Astrocyte of the spinal cord (primary cell): ENCODE measurements at regions not wholly inside any gene's neighbourhood (a gene's known extent, or its start where the extent isn't known, plus 50 kb on each side); places are given as distances from the start of the nearest gene placed in this dataset.
A peak's percentile ranks its signal among the peaks of the same experiment; 100 is the strongest.
"Not testable (repeated sequence)": the region's sequence is repeated elsewhere in the genome, so short reads cannot be mapped to it uniquely, and the experiment has no call there.

ENCODE experiments used
- DNase-seq: peaks from one replicate; pipeline ENCODE4 v3.0.0; 2011; ENCODE audit warnings: low read depth, low spot score
- H3K4me3 ChIP-seq: 2 replicates; pipeline ENCODE4 v1.5.1; 2011; ENCODE audit warnings: low read depth, mild to moderate bottlenecking, low read length, moderate library complexity
- in situ Hi-C: cut with HindIII; loops from 2 replicates; pipeline ENCODE4 v1.10.0; 2017; ENCODE audit warnings: low sequenced_read_pairs
- TF ChIP-seq, protein P1 (sequence below): IDR thresholded peaks from 2 replicates; pipeline ENCODE4 v1.5.1; 2012; ENCODE audit warnings: low read depth, mild to moderate bottlenecking, low read length, inconsistent platforms

DNA sequence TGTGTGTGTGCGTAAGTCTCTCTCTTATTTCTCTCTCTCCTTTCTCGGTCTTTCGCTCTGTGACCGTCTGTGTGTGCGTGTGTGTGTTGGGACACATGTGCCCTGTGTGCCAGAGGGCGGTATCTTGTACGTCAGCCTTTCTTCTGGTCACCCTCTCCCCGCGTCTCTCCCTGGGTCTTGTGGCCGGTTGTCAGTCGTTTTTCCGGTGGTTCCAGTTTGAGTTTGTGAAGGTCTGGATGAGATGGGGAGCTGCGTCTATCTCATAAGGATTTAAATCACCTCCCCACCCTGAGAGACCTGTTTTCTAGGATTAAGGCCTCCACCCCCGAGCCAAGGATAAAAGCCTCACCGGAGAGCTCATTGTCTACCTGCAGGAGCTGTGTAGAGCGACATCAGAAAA lies 295.5 kb upstream of the ZNF337 start:
- in situ Hi-C loops, result no loop called here
- DNase-seq, result no peak
- no peak overlapping the region for H3K4me3 ChIP-seq
- TF ChIP-seq, protein P1, sequence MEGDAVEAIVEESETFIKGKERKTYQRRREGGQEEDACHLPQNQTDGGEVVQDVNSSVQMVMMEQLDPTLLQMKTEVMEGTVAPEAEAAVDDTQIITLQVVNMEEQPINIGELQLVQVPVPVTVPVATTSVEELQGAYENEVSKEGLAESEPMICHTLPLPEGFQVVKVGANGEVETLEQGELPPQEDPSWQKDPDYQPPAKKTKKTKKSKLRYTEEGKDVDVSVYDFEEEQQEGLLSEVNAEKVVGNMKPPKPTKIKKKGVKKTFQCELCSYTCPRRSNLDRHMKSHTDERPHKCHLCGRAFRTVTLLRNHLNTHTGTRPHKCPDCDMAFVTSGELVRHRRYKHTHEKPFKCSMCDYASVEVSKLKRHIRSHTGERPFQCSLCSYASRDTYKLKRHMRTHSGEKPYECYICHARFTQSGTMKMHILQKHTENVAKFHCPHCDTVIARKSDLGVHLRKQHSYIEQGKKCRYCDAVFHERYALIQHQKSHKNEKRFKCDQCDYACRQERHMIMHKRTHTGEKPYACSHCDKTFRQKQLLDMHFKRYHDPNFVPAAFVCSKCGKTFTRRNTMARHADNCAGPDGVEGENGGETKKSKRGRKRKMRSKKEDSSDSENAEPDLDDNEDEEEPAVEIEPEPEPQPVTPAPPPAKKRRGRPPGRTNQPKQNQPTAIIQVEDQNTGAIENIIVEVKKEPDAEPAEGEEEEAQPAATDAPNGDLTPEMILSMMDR, result no peak

DNA sequence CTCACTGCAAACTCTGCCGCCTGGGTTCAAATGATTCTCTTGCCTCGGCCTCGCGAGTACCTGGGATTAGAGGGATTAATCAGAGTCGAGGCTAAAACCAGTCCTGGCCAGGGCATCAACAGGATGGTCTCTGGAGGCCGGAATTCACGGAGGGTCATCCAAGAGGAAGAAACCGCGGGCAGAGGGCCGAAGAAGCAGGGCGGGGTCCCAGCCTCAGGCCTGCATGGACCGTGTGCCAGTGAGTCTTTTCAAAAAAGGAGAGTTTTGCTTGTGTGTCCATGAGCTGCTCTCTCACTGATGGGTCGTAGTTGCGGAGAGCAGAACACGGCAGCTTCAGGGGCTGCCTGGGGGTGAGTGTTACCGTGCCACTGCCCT lies 295.1 kb upstream of the ZNF337 start:
- in situ Hi-C loops, result no loop called here
- TF ChIP-seq, protein P1, result no peak
- no peak overlapping the region for H3K4me3 ChIP-seq

GRCh38 chr20:25991051-25991755 lies 294.6 kb upstream of the ZNF337 start:
- H3K4me3 ChIP-seq, result no peak overlapping the region
- in situ Hi-C loops, result no loop called here
- TF ChIP-seq, protein P1, result no peak
- DNase-seq, result no peak

More for the DNA sequence above, 295.1 kb upstream of the ZNF337 start:
- DNase-seq, result no peak

- DNase-seq, in situ Hi-C loops, H3K4me3 ChIP-seq: not testable (repeated sequence)
These were observed 293.0 kb upstream of the ZNF337 start for GRCh38 chr20:25989686-25990085.

DNA sequence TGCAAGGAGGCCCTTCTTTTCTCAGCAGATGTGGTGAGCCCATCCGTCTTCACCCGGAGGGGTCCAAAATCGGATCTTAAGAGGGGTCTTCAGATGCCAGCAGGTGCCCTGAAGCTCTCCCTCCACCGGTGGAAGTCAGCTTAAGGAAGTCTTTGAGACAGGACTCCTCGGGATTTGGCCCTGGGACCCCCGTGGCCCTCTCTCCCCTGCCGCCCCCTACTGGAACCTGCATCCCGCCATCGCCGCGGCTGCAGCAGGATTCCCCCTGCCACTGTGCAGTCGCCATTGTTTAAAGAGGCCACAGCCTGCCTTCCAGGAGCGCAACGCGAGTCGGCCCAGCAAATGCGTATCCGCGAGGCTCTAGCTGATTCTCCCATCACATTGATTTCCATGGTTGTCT lies 292.5 kb upstream of the ZNF337 start:
- no peak for DNase-seq
- H3K4me3 ChIP-seq, result no peak overlapping the region
- in situ Hi-C loops, result no loop called here
- TF ChIP-seq, protein P1, result no peak

DNA sequence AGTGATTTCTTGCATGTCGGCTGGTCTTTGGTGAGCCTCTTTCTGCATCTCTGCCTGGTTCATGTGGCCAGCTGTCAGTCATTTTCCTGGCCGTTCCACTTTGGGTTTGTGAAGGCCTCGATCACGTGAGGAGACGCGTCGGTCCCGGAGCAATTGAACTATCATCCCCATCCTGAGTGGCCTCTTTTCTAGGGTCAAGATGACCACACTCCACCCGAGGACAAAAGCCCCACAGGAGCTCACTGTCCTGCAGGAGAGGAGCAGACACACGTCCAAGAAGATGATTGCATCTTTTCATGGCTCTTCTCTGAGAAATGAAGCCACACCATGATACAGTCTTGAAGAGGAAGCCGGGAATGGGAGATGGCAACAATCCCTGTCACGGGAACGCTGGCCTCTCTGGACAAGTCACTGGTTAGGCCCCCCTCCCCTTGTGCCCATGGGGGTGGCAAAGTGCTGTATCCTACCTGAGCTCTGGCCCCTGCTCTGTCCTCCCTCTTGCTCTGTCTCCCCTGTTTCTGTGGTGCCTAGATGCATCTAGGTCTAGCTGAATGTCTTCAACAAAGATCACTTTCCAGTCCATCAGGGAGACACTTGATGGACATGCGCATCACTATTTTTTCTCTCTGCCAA lies 291.4 kb upstream of the ZNF337 start:
- in situ Hi-C loops, DNase-seq: not testable (repeated sequence)

DNA sequence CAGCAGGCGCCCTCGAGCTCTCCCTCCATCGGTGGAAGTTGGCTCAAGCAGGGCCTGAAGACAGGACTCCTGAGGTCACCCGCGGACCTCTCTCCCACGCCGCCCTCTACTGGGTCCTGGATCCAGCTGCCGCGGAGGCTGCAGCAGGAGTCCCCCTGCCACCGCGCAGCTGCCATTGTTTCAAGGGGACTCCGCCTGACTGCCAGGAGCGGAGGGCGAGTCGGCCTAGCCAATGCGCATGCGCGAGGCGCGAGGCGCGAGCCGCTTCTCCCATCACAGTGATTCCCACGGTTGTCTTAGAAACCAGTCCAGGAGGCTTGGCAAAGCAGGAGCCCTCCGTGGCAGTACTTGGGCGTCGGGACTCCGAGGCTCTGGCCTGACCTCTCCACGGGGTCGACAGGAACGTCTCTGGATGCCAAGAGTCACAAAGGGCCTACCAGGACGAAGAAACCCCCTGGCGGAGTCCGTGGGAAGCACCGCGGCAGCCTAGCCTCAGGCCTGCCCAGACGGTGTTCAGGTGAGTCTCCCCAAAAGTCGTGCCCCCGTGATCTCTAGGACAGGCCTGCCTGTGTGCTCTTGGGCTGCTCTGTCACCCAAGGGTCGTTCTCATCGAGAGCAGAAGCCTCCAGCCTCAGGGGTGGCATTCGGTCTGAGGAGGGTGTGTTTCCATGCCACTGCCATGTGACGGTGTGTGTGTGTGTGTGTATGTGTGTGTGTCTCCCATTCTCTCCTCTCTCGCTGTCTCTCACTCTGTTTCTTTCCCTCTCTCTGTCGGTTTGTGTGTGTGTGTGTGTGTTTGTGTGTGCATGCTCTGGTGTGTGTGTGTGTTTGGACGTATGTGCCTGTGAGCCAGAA lies 290.6 kb upstream of the ZNF337 start:
- DNase-seq, result peak; percentile 22
- TF ChIP-seq, protein P1, result peak; percentile 41
- peak overlapping the region; percentile 26 for H3K4me3 ChIP-seq
- in situ Hi-C loops, result no loop called here

More for the DNA sequence above, 291.4 kb upstream of the ZNF337 start:
- not testable (repeated sequence) for H3K4me3 ChIP-seq
